ENCODE measurements at regions not wholly inside any gene's neighbourhood (a gene's known extent, or its start where the extent isn't known, plus 50 kb on each side); places are given as distances from the start of the nearest gene placed in this dataset.

DNA sequence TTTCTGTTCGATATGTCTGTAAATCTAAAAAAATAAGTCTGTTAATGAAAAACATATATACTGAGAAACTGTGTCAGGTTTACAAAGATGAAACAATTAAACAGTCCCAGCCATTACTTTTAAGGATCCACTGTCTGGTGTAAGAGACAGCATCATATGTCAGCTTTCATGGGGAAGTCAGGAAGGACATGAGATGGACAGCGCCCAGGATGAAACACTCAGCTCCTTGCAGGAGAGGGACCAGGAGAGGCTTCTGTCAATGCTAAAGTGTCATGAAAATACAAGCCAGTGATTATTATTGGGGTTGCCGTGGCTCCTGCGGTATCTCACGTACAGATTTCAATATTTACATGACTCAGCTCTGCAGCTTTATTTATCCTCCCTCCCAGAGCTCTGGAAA lies 1524.6 kb downstream of the TBC1D22A start:
- no peak for DNase-seq (ENCODE audit: low read depth)
- no peak for TF ChIP-seq CTCF (conservative IDR thresholded peaks at IDR 0.05; ENCODE audit: low read depth, low read length)
- H3K4me3 ChIP-seq (ENCODE audit: low read depth, low read length), result no peak overlapping the region

GRCh38 chr22:48284671-48285070 lies 1522.2 kb downstream of the TBC1D22A start:
- DNase-seq (ENCODE audit: low read depth), result no peak
- no peak overlapping the region for H3K4me3 ChIP-seq (ENCODE audit: low read depth, low read length)
- no peak for TF ChIP-seq CTCF (conservative IDR thresholded peaks at IDR 0.05; ENCODE audit: low read depth, low read length)

- TF ChIP-seq CTCF (conservative IDR thresholded peaks at IDR 0.05; ENCODE audit: low read depth, low read length), result no peak
- no peak for DNase-seq (ENCODE audit: low read depth)
- no peak overlapping the region for H3K4me3 ChIP-seq (ENCODE audit: low read depth, low read length)
These were observed 1520.4 kb downstream of the TBC1D22A start for GRCh38 chr22:48282804-48283203.

DNA sequence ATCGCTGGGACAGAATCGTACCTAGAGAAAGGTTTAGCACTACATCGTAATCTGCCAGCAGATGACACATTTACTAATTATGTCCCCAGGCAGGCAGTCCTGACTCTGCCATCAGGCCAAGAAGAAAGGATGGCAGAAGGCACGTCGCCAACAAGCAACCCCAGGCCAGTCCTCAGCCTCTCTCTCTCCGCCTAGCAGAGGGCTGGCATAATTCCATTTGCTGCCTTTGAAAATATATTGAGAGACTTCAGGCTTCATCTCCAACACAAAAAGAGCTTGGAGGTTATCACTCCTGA lies 1517.0 kb downstream of the TBC1D22A start:
- TF ChIP-seq CTCF (conservative IDR thresholded peaks at IDR 0.05; ENCODE audit: low read depth, low read length), result no peak

GRCh38 chr22:48278620-48279460 lies 1516.4 kb downstream of the TBC1D22A start:
- TF ChIP-seq CTCF (conservative IDR thresholded peaks at IDR 0.05; ENCODE audit: low read depth, low read length), result no peak

More for the DNA sequence above, 1517.0 kb downstream of the TBC1D22A start:
- H3K4me3 ChIP-seq (ENCODE audit: low read depth, low read length), result no peak overlapping the region
- DNase-seq (ENCODE audit: low read depth), result no peak

GRCh38 chr22:48277868-48278581 lies 1515.6 kb downstream of the TBC1D22A start:
- no peak overlapping the region for H3K4me3 ChIP-seq (ENCODE audit: low read depth, low read length)
- no peak for DNase-seq (ENCODE audit: low read depth)
- no peak for TF ChIP-seq CTCF (conservative IDR thresholded peaks at IDR 0.05; ENCODE audit: low read depth, low read length)

More at GRCh38 chr22:48278620-48279460, 1516.4 kb downstream of the TBC1D22A start:
- DNase-seq (ENCODE audit: low read depth), result no peak
- H3K4me3 ChIP-seq (ENCODE audit: low read depth, low read length), result no peak overlapping the region
